ENCODE measurements at regions not wholly inside any gene's neighbourhood (a gene's known extent, or its start where the extent isn't known, plus 50 kb on each side); places are given as distances from the start of the nearest gene placed in this dataset.

DNA sequence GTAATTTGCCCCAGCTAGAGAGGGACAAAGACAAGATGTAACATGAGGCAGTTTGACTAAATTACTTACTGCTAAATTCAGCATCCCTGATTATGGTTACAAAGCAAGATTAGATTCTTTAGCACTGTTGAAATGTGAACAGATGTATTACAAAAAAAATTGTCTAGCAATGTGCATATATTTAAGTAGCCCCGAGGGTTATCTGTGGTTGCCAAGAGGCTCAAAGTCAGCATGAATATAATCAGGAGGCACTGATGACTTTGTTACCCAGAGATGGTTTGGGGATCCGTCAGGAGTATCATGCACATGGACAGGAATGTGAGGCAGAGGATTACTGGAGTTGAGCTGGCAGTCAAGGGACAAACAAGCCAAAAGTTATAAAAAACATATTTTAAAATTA is 356.9 kb upstream of the CCDC196 start:
- ATAC-seq (ENCODE audit: insufficient read depth, low read depth) = no peak
- Histone ChIP-seq H3K36me3 (ENCODE audit: insufficient read depth, low read length) (no peaks in the 10 kb centered on the region), H3K79me2 (ENCODE audit: insufficient read depth, low read length) (no peaks in the 10 kb centered on the region), H3K9me3 (ENCODE audit: insufficient read depth, low read length, severe bottlenecking) (no peaks in the 10 kb centered on the region), H3K27ac (ENCODE audit: low read length) (no peak overlapping the region), H3K4me2 (ENCODE audit: insufficient read depth, low read length) (no peak overlapping the region), H3K27me3 (ENCODE audit: insufficient read depth, low read length, poor library complexity) (no peaks in the 10 kb centered on the region), H4K20me1 (ENCODE audit: insufficient read depth, low read length) (no peaks in the 10 kb centered on the region), H3K4me1 (ENCODE audit: insufficient read depth, low read length) (no peaks in the 10 kb centered on the region), H3K9ac (ENCODE audit: low read depth, low read length) (no peak overlapping the region), H3K4me3 (ENCODE audit: low read depth in 1 of 2, low read length in 2 of 2) (no peak overlapping the region), H2AFZ (ENCODE audit: low read depth, low read length) (no peak overlapping the region)
- no peak for DNase-seq
- TF ChIP-seq, protein P1, sequence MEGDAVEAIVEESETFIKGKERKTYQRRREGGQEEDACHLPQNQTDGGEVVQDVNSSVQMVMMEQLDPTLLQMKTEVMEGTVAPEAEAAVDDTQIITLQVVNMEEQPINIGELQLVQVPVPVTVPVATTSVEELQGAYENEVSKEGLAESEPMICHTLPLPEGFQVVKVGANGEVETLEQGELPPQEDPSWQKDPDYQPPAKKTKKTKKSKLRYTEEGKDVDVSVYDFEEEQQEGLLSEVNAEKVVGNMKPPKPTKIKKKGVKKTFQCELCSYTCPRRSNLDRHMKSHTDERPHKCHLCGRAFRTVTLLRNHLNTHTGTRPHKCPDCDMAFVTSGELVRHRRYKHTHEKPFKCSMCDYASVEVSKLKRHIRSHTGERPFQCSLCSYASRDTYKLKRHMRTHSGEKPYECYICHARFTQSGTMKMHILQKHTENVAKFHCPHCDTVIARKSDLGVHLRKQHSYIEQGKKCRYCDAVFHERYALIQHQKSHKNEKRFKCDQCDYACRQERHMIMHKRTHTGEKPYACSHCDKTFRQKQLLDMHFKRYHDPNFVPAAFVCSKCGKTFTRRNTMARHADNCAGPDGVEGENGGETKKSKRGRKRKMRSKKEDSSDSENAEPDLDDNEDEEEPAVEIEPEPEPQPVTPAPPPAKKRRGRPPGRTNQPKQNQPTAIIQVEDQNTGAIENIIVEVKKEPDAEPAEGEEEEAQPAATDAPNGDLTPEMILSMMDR (IDR thresholded peaks at IDR 0.05; ENCODE audit: borderline replicate concordance, extremely low read depth, low read length, poor library complexity, severe bottlenecking) = no peak

DNA sequence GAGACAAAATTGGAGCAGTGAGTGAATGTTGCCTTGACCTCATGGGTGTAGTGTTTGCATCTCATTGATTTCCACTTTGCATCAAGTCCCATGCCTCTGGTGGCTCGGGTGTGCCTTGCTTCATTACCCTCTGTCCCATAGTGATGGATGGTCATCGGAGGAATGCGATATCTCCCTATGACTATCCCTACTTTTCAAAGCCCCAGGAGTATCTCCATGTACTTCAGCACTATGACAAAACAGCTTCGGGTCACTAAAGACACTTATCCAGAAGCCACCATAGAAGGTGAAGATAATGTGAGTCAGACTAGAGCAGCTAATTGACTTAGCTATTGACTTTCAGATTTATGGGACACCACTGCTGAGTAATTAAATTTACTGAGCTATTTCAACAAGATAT is 355.1 kb upstream of the CCDC196 start:
- H3K36me3 ChIP-seq (ENCODE audit: insufficient read depth, low read length) = no peaks in the 10 kb centered on the region
- H4K20me1 ChIP-seq (ENCODE audit: insufficient read depth, low read length) = no peaks in the 10 kb centered on the region
- H3K9ac ChIP-seq (ENCODE audit: low read depth, low read length) = no peak overlapping the region
- H3K4me3 ChIP-seq (ENCODE audit: low read depth in 1 of 2, low read length in 2 of 2) = no peak overlapping the region
- H3K4me2 ChIP-seq (ENCODE audit: insufficient read depth, low read length) = no peak overlapping the region
- H3K27me3 ChIP-seq (ENCODE audit: insufficient read depth, low read length, poor library complexity) = no peaks in the 10 kb centered on the region
- TF ChIP-seq, protein P1 (IDR thresholded peaks at IDR 0.05; ENCODE audit: borderline replicate concordance, extremely low read depth, low read length, poor library complexity, severe bottlenecking) = no peak
- TF ChIP-seq EZH2 (IDR thresholded peaks at IDR 0.05; ENCODE audit: borderline replicate concordance, low read depth, low read length, severe bottlenecking) = no peak
- H2AFZ ChIP-seq (ENCODE audit: low read depth, low read length) = no peak overlapping the region
- no peaks in the 10 kb centered on the region for H3K79me2 ChIP-seq (ENCODE audit: insufficient read depth, low read length)
- H3K27ac ChIP-seq (ENCODE audit: low read length) = no peak overlapping the region
- ATAC-seq (ENCODE audit: insufficient read depth, low read depth) = no peak
- no peaks in the 10 kb centered on the region for H3K4me1 ChIP-seq (ENCODE audit: insufficient read depth, low read length)
- H3K9me3 ChIP-seq (ENCODE audit: insufficient read depth, low read length, severe bottlenecking) = no peaks in the 10 kb centered on the region
- DNase-seq = no peak

DNA sequence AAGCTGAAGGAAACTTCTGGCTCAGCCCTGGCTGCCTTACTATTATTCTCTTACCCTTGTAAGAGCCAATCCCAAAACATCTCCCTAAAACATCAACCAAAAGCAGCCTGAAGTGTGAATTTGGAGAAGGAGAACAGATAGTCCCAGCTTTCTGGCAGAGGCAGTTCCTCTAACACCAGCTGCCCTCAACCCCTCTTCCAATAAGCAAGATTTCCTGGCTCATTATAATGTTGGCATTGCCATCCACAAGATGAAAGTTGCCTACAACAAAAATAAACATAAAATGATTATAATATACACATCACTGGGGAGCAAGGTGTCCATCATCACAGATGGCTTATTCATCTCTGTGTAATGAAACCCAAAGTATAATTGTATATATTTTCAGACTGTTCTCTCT is 352.5 kb upstream of the CCDC196 start:
- no peak for DNase-seq
- Histone ChIP-seq H3K4me1 (ENCODE audit: insufficient read depth, low read length) (no peaks in the 10 kb centered on the region), H3K4me2 (ENCODE audit: insufficient read depth, low read length) (no peak overlapping the region), H3K36me3 (ENCODE audit: insufficient read depth, low read length) (no peaks in the 10 kb centered on the region), H4K20me1 (ENCODE audit: insufficient read depth, low read length) (no peaks in the 10 kb centered on the region), H3K27ac (ENCODE audit: low read length) (no peak overlapping the region), H2AFZ (ENCODE audit: low read depth, low read length) (no peak overlapping the region), H3K9ac (ENCODE audit: low read depth, low read length) (no peak overlapping the region), H3K4me3 (ENCODE audit: low read depth in 1 of 2, low read length in 2 of 2) (no peak overlapping the region), H3K9me3 (ENCODE audit: insufficient read depth, low read length, severe bottlenecking) (no peaks in the 10 kb centered on the region), H3K79me2 (ENCODE audit: insufficient read depth, low read length) (no peaks in the 10 kb centered on the region), H3K27me3 (ENCODE audit: insufficient read depth, low read length, poor library complexity) (no peaks in the 10 kb centered on the region)
- ATAC-seq (ENCODE audit: insufficient read depth, low read depth) = no peak
- TF ChIP-seq EZH2 (IDR thresholded peaks at IDR 0.05; ENCODE audit: borderline replicate concordance, low read depth, low read length, severe bottlenecking) = no peak
- TF ChIP-seq, protein P1 (IDR thresholded peaks at IDR 0.05; ENCODE audit: borderline replicate concordance, extremely low read depth, low read length, poor library complexity, severe bottlenecking) = no peak

DNA sequence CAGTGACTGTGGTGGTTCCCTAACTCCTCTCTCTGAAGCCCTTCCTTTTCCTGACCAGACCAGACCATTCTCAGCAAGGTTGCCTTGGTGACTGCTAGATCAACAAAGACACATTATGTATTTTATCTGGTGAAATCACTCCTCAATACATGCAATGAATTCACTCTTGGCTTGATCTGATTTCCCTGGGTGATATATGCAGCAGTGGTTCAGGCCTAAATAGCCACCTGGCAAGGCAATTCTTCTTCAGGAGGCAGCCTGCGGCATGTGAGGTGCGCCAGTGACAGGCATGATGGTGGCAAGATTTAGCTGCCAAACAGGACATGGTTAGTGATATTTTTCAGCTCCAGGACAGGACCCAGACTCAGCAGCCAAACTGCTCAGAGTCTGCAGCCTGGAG is 350.3 kb upstream of the CCDC196 start:
- H2AFZ ChIP-seq (ENCODE audit: low read depth, low read length) = no peak overlapping the region
- H3K36me3 ChIP-seq (ENCODE audit: insufficient read depth, low read length) = no peaks in the 10 kb centered on the region
- TF ChIP-seq EZH2 (IDR thresholded peaks at IDR 0.05; ENCODE audit: borderline replicate concordance, low read depth, low read length, severe bottlenecking) = no peak
- TF ChIP-seq, protein P1 (IDR thresholded peaks at IDR 0.05; ENCODE audit: borderline replicate concordance, extremely low read depth, low read length, poor library complexity, severe bottlenecking) = no peak
- no peak overlapping the region for H3K4me3 ChIP-seq (ENCODE audit: low read depth in 1 of 2, low read length in 2 of 2)
- H3K27me3 ChIP-seq (ENCODE audit: insufficient read depth, low read length, poor library complexity) = no peaks in the 10 kb centered on the region
- H3K79me2 ChIP-seq (ENCODE audit: insufficient read depth, low read length) = no peaks in the 10 kb centered on the region
- ATAC-seq (ENCODE audit: insufficient read depth, low read depth) (no peak), DNase-seq (no peak)
- H3K27ac ChIP-seq (ENCODE audit: low read length) = no peak overlapping the region
- H3K9me3 ChIP-seq (ENCODE audit: insufficient read depth, low read length, severe bottlenecking) = no peaks in the 10 kb centered on the region
- H3K4me1 ChIP-seq (ENCODE audit: insufficient read depth, low read length) = no peaks in the 10 kb centered on the region
- no peaks in the 10 kb centered on the region for H4K20me1 ChIP-seq (ENCODE audit: insufficient read depth, low read length)
- H3K4me2 ChIP-seq (ENCODE audit: insufficient read depth, low read length) = no peak overlapping the region
- H3K9ac ChIP-seq (ENCODE audit: low read depth, low read length) = no peak overlapping the region
